ENCODE measurements at regions not wholly inside any gene's neighbourhood (a gene's known extent, or its start where the extent isn't known, plus 50 kb on each side); places are given as distances from the start of the nearest gene placed in this dataset.

DNA sequence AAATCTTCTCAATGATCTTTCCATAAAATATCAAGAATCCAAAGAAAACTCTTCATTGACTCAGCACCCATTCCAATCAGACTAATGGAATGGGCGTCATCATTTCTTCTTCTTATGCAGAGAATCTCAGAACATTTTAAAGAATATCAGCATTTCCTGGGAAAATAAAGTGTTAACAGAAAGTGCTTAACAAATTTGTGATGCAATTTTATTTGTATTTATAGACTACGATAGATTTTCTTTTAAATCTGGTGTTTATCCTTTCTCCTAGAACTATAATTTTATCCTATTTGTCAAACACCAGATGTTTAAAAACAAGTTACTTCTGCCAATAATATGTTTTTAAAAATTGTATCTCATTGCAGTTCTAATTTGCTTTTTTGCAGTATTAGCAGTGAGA lies 330.7 kb downstream of the COL12A1 start:
- no peak for DNase-seq

DNA sequence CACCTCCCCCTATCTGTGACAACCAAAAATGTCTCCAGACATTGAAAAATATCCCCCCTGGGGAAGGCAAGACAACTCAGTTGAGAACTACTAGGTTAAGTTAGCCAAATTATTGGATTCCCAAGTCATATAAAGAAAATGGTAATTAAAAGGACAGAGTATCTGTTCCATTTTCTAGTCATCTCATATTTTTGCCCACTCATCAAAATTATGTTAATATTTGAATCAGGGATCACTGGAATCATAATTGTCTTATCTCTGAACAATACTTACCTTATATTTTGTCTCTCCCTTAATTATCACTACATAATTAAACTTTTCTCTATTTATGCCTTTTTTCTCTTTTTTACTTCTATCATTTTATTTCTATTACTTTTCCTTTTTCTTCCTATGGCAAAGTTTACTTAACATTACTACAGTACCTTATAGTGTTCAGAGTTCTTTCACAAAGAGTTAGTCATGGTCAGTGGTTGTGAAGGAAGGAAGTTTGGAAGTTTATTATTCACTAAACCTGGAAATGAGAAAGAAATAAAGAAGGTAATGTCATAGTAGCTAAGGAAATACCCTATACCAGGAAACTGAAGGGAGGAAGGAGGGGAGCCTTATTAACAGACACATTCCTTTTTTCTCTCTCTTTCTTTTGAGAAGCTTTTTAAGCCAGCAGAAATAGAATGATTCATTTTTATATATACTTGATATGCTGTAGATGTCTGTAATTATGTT lies 332.9 kb downstream of the COL12A1 start:
- no peak for DNase-seq

DNA sequence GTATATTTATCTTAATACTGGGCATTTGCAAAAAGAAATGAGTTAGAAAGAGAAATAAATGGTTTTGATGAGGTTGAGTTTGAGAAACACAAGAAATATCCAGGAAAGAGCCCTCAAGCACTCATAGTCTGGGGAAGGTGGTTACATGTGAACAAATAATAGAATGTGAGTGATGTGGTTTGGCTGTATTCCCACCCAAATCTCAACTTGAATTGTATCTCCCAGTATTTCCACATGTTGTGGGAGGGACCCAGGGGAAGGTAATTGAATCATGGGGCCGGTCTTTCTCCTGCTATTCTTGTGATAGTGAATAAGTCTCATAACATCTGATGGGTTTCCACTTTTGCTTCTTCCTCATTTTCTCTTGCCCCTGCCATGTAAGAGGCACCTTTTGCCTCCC lies 334.1 kb downstream of the COL12A1 start:
- no peak for DNase-seq

DNA sequence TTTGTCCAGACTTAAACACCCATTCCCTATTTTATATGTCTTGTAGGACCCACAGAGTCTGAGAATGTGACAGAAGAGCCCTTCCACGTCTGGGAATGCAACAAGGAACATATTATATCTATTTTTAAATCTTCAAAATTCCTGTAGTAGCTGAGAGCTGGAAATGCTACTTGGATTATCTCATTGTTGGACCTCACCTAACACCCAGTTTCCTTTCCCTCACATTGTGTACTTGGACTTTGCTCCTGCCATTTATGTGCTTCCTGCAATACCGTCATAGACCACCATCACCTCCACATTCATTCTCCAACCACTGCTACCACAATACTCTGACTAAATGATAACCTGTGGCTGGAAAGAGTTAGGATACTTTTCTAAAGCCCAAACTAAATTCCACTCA lies 335.4 kb downstream of the COL12A1 start:
- no peak for DNase-seq

DNA sequence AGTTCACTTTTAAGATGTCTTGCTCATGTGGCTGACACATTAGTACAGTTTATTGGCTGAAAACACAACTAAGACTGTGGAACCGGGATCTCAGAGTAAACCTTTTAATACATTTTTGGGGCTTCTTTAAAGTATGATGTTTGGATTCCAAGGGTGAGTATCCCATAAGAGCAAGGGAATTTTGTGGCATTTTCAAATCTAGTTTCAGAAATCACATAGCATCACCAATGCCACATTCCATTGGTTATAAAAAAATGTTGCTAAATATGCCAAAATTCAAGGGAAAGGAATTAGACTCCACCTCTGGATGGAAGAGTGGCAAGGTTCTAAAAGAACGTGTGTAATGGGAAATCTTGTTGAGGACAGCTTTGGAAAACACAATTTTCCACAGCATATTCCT lies 338.6 kb downstream of the COL12A1 start:
- no peak for DNase-seq

DNA sequence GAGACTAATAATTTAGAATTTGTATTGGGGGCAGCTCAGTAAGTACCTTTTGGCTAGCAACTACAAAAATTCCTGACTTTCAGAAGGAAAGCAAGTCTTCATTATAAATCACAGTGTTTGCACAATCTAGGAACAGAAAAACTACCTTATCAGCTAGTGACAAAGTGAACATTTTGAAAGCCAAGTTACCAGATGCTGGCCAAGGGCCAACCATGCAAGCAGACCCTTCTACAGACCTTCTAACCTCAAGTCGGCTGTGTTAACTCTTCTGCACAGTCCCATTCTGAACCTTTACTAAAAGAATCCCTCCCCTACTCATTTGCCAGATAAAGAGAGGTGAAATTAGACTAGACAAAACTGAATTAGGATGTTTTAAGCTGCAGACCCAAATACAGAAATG lies 341.9 kb downstream of the COL12A1 start:
- no peak for DNase-seq

DNA sequence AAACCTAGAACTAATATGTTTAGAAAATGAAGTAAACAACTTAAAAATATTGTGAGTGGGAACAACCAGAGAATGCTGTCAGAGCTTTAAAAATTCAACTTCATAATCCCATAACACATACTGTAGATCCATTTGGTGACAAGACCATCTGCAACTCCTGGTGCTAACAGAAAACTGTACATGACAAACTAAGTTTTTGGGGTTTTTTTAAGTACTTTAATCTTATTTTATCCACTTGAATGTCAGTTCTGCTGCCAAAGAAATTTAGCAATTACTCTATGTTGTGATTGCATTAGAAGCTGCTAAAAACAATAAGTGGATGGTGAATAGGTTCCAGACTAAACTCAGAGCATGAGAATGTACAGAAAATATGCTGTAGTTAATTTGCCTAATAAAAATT lies 345.4 kb downstream of the COL12A1 start:
- DNase-seq: no peak

DNA sequence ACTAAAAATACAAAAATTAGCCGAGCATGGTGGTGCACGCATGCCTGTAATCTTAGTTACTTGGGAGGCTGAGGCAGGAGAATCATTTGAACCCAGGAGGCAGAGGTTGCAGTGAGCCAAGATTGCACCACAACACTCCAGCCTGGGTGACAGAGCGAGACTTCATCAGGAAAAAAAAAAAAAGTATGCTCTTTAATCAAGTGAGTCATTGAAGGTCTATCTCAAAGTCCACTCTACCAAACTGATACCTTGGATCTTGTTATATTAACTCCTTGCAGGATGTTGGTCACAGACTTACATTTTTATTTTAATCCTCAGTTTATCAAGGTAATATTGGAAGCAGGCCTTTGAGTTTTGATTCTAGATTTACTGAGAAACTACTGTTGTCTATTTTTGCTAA lies 348.7 kb downstream of the COL12A1 start:
- DNase-seq: no peak

DNA sequence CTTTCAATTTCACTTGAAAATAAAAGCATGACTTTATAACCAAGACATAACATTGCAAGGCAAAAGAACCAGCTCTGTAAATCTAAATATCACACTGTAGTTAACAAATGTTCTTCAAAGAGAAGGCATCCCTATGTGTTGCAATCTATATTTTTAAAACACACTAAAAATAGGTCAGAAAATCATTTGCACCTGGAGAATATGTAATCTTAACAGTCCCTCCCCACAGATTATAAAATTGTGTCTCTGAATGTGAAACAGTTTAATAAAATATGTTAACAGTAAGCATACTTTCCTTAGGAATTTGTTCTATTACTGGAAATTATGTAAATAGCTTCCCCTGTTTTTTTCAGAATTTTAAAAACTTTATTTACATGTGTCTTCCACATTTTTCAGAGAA lies 351.9 kb downstream of the COL12A1 start:
- DNase-seq: no peak

DNA sequence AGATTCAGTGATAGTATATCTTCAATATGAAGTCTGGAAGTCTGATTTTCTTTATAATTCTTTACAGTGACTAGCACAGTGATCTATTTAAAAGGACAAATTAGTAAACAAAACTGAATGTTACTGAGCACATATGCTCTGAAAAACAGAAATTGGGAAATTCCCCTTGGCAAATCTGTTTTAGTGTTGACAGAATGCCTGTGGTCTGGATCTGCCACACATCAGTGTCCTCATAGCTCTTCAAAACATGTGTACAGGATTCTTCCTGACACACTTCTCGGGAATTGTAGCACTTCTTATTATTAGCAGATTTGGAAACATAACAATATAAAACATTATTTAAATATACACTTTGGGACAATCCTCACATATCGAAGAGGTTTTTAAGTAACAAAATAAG lies 354.3 kb downstream of the COL12A1 start:
- no peak for DNase-seq

DNA sequence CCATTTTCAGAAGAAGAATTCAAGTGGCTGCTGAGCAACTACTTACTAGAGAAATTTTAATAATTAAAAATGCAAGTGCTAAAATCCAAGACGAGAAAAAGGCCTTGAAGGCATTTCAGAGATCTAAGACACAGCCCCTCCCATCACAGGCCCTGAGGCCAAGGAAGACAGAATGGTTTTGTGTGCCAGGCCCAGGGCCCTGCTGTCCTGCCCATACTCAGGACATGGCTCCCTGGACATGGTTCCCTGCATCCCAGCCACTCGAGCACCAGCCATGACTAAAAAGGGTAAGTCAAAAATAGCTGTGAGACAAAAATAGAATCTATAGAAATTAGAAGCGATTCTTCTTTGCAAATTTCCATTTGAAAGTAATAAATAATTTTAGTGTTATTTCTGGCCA lies 364.9 kb downstream of the COL12A1 start:
- no peak for DNase-seq

DNA sequence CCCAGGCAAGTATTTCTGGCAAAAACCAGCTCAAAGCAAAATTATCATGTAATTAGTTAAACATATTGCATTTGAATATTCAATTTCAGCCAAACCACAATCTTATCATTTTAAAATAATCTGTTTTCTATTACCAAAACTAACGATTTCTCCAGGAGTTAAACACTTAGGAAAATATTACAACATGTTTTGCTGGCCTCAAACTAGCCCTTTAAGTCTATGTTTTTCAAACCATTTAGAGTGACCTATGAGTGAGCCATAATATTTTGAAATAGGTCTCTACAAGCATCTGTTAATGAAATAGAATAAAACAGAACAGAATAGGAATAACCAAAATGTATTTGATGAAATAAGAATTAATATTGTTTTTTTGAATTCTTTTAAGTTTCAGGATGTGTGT lies 370.9 kb downstream of the COL12A1 start:
- no peak for DNase-seq

DNA sequence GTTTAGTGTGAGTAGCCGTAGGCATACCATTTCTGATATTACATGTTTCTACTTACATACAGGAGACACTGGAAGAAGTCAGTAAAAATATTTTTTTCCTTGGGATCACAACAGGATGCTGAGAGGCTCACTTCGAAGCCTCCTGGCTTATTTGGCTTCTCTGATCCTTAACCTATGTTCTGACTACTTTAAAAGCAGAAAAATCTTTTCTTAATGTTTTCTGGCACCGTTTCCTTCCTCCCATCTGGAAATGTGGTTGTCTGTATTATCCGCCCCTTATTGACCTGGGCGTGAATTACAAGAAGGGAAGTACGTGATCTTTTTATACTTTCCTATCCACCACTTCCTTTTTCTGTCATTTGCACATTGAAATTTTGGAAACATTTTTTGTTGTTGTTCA lies 379.6 kb downstream of the COL12A1 start:
- DNase-seq: no peak

DNA sequence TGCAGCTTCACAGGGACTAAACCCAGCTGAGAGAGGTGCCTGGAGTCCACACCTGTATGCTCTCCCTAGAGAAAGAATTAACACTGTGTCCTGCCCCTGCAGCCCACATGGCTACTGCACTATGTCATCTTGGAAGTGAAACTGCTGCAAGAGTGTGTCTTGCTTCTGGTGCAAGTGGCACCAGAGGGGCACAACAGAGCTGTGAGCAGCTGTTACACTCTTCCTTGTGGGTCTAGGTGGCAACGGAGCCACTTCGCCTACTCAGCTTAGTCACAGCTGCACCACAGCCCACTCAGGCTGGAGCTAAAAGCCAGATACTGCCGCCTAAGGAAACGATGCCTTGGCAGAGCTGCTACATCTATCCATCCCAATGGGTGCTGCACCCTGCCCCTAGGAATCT lies 391.4 kb downstream of the COL12A1 start:
- DNase-seq: no peak

DNA sequence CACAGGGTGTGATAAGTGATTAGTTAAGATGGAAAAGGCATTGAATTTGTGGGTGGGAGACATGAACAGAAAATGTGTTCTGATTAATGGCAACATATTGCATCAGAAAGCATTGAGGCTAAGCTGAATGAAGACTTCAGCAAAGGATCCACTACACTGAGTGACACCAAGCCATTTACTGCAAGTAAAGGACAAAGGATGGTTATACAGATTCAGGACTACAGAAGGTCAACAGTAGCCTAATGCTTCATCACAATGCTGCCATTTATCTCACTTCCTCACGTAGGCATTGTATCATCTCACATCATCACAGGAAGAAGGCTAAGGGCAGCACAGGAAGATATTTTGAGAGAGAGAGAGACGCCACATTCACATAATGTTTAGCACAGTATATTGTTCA lies 398.2 kb downstream of the COL12A1 start:
- no peak for DNase-seq

DNA sequence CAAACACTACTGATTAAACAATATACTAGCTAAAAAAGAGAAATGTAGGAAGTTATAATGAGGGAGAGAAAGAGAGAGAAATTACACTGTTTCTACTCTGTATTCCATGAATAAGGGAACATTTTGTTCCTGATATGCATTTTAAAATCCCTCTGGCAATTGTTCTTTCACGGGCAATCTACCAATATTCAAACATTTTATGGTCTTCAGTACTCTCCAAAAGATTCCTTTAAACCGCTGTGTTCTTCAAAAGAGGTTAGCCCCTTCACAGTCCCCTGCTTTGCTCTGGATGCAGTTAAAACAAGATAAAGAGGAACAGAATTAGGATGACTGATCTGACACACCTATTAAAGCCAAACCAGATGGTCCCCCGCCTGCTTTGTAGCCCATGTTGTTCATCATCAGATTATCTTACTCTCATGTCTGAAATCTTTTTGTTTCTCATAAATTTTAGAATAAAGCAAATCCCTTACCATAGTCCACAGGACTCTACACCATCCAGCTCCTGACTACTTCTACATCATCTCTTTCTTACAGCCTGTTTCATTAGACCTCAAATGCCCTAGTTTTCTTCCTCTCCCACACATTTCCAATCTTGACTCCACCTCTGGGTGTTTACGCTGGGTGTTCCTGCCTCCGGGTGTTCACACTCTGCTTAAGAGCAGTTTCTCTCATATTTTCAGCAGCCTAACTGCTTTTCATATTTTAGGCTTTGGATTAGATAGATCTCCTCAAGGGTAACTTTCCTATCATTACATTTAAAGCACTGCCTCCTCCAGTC lies 399.7 kb downstream of the COL12A1 start:
- DNase-seq: no peak

DNA sequence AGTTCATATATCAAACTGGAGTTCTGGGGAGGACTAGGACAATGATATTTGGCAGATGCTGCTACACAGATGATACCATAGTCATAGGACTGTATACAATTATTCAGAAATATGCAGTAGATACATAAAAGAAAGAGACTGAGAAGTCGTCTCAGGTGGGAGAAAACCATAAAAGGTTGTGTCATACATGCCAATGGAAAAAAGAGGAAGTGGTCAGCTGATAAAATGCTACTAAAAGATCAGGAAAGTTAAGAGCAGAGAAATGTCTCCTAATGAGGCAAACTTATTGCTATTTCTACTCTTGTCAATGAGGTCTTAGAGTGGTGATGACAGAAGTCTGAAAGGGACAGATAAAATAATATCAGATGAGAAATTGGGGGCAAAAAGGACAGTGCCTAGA lies 407.6 kb downstream of the COL12A1 start:
- no peak for DNase-seq

DNA sequence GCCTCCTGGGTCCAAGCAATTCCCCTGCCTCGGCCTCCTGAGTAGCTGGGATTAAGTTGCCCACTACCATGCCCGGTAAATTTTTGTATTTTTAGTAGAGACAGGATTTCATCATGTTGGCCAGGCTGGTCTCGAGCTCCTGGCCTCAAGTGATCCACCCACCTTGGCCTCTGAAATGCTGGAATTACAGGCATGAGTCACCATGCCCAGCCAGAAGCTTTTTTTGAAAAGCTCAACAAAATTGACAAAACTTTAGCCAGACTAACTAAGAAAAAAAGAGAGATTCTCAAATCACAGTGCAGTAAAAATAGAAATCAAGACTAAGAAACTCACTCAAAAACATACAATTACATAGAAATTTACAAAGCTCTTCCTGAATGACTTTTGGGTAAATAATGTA lies 420.6 kb downstream of the COL12A1 start:
- no peak for DNase-seq

DNA sequence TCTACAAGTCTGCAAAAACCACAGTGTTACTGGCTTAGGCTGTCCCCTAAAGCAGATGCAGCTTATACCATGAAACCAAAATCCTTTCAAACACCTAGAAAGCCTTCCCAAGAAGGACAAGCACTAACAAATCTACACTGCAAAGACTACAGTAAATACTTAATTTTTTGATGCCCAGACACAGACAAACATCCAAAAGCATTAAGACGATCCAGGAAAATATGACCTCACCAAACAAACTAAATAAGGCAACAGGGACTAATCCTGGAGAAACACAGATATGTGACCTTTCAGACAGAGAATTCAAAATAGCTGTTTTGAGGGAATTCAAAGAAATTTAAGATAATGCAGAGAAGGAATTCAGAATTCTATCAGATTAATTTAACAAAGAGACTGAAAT lies 423.5 kb downstream of the COL12A1 start:
- DNase-seq: no peak

DNA sequence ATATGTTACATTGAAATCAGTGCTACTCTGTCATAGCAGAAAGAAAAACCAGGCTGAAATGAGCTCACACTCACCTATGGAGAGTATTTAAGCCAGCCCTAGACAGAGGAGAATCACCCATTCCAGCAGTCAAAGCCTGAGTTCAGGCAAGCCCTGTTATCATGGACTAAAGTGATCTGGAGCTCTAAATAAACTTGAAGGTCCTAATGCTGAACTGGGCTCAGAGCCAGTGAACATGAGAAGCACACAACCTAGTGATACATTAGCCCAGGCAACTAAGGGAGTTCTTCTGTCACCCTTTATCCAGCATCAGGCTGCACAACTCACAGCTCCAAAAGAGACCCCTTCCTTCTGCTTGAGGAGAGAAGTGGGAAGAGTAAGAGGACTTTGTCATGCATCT lies 425.0 kb downstream of the COL12A1 start:
- no peak for DNase-seq

DNA sequence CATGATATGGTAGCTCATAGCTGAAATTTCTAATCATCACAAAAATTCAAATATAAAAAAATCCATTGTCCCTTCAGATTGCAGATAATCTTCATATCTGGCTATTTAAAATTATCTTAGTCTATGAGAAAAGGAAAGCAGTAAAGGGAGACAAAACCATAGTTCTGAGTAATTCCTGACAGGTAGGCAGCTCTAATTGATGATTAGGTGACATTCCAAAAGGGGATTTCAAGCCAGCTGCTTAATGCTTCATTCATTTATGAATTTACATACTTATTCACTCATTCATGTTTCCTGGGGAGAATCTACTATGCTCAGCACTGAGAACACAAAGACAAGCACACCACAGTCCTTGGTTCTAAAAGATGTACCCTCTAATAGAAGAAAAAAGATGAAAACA lies 437.1 kb downstream of the COL12A1 start:
- DNase-seq: no peak

DNA sequence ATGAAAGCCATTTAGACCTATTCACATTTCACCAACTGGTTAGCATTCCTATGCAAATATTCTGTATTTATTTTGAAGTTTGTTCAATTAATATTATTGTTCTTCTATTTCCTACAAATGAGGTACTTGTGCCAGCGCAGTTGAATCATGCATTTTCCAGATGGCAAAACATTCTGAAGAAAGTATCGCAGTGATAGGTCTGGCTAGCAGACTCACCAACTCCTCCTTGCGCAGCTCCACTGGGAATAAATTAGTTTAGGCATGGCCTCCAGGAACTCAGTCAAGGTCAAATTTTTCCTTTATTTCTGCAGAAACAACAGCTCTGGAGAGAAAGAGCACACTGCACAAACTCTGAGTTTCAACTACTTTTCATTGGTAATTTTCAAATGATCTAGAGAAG lies 437.7 kb downstream of the COL12A1 start:
- DNase-seq: no peak

DNA sequence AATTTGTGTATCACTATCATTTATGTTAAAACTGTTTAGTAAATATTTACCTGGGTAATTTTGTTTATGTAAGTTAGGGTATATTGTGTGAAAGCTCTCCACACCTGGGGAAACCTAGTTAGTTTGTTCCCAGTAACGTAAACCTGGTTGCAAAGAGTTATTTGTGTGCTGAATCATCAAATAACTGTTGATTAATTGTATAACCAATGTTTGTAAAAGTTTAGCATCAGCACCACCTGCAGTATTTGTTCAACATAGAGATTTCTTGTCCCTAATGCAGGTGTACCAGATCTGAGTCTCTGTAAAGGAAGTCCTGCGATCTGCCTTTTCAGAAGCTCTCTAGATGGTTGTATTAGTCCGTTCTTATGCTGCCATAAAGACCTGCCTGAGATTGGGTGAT lies 440.4 kb downstream of the COL12A1 start:
- DNase-seq: no peak

DNA sequence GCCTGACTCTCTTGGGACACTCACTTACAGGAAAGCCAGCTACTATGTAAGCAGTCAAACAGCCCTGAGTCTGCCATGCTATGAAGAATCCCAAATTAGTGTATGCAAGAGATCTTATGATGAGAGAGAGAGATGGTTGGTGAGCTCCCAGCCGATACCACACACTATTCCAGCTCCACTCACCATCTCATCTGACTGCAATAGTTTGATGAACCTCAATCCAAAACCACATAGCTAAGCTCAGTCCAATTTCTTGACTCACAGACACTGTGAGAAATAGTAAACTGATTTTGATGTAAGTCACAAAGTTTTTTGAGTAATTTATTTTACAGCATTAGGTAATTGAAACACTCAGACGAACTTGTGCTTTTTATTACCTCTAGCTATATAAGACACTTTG lies 441.4 kb downstream of the COL12A1 start:
- DNase-seq: no peak

DNA sequence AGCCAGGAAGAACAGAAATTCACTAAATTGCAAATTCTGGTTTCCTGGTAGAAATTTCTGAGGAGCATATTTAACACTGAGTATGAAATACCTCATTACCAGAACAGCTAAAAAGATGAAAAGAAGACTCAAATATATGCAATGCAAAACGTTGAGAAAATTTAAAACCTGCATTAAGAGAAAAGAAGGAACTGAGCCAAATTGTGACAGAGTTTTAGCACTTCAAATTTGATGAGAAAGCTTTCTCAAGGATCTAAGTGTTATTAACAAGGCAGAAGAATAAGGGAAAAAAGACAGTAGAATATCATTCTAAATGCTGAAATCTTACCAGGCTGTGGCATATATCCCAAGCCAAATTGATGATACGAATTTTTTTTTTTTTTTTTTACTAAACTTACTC lies 443.0 kb downstream of the COL12A1 start:
- DNase-seq: no peak

Data from hippocampal formation (tissue), 2 donors.